ENCODE measurements at regions not wholly inside any gene's neighbourhood (a gene's known extent, or its start where the extent isn't known, plus 50 kb on each side); places are given as distances from the start of the nearest gene placed in this dataset.

GRCh38 chr13:83003185-83003584 lies 879.1 kb downstream of the SLITRK1 start:
- H3K27ac ChIP-seq (ENCODE audit: low read depth in 2 of 2, low read length in 2 of 2): no peak overlapping the region
- TF ChIP-seq CTCF (IDR thresholded peaks at IDR 0.05; ENCODE audit: borderline replicate concordance, extremely low read depth, insufficient read depth): no peak
- H3K4me3 ChIP-seq (ENCODE audit: low read length in 3 of 3): no peak overlapping the region
- no peaks in the 10 kb centered on the region for H3K27me3 ChIP-seq (ENCODE audit: control insufficient read depth, insufficient read depth, low read length)
- H3K9me3 ChIP-seq (ENCODE audit: control insufficient read depth in 2 of 3, insufficient read depth in 1 of 3, low read length in 3 of 3): no peaks in the 10 kb centered on the region
- FAIRE-seq: no peak
- no peaks in the 10 kb centered on the region for H3K36me3 ChIP-seq (ENCODE audit: control insufficient read depth in 2 of 3, insufficient read depth in 3 of 3, low read length in 3 of 3)
- intact Hi-C loops (cut with DNase I): no loop called here
- no peaks in the 10 kb centered on the region for H3K4me1 ChIP-seq (ENCODE audit: control insufficient read depth in 2 of 3, insufficient read depth in 2 of 3, low read depth in 1 of 3, low read length in 3 of 3)
- H3K9ac ChIP-seq (ENCODE audit: low read length in 3 of 3): no peak overlapping the region
- no peak for DNase-seq

DNA sequence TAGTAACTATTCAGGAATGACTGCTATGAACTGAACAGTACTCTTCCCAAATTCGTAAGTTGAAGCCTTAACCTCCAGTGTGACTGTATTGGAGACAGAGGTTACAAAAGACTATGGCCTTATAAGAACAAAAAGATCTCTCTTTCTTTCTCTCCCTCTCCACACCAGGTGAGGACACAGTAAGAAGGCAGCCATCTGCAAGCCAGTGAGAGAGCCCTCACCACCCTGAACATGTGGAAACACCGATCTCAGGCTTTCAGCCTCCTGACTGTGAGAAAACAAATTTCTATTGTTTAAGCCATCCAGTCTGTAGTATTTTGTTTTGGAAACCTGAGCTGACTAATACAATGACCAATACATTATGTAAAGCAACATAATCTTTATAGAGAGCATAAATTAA lies 888.9 kb downstream of the SLITRK1 start:
- intact Hi-C loops (cut with DNase I): no loop called here
- no peak for TF ChIP-seq CTCF (IDR thresholded peaks at IDR 0.05; ENCODE audit: borderline replicate concordance, extremely low read depth, insufficient read depth)
- Histone ChIP-seq H3K9me3 (ENCODE audit: control insufficient read depth in 2 of 3, insufficient read depth in 1 of 3, low read length in 3 of 3) (no peaks in the 10 kb centered on the region), H3K27ac (ENCODE audit: low read depth in 2 of 2, low read length in 2 of 2) (no peak overlapping the region), H3K4me3 (ENCODE audit: low read length in 3 of 3) (no peak overlapping the region), H3K9ac (ENCODE audit: low read length in 3 of 3) (no peak overlapping the region), H3K27me3 (ENCODE audit: control insufficient read depth, insufficient read depth, low read length) (no peaks in the 10 kb centered on the region), H3K36me3 (ENCODE audit: control insufficient read depth in 2 of 3, insufficient read depth in 3 of 3, low read length in 3 of 3) (no peaks in the 10 kb centered on the region), H3K4me1 (ENCODE audit: control insufficient read depth in 2 of 3, insufficient read depth in 2 of 3, low read depth in 1 of 3, low read length in 3 of 3) (no peaks in the 10 kb centered on the region)
- no peak for FAIRE-seq
- no peak for DNase-seq

DNA sequence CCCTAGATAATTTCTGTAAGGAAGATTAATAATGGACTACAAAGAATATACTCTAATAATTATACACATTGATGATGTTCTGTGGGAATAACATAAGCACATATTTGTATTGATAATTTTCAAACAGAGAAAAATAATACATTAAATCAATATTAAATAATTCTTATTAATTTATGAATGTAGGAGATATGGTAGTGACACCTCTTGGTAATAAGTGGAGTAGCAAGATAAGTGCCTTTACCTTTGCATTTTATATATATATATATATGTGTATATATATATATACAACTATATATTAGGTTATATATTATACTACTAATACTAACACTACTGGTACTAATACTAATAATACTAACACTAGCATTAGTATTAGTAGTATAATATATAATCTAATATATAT lies 905.8 kb downstream of the SLITRK1 start:
- Histone ChIP-seq H3K4me1 (ENCODE audit: control insufficient read depth in 2 of 3, insufficient read depth in 2 of 3, low read depth in 1 of 3, low read length in 3 of 3) (no peaks in the 10 kb centered on the region), H3K27me3 (ENCODE audit: control insufficient read depth, insufficient read depth, low read length) (no peaks in the 10 kb centered on the region), H3K4me3 (ENCODE audit: low read length in 3 of 3) (no peak overlapping the region), H3K9ac (ENCODE audit: low read length in 3 of 3) (no peak overlapping the region), H3K36me3 (ENCODE audit: control insufficient read depth in 2 of 3, insufficient read depth in 3 of 3, low read length in 3 of 3) (no peaks in the 10 kb centered on the region), H3K9me3 (ENCODE audit: control insufficient read depth in 2 of 3, insufficient read depth in 1 of 3, low read length in 3 of 3) (no peaks in the 10 kb centered on the region), H3K27ac (ENCODE audit: low read depth in 2 of 2, low read length in 2 of 2) (no peak overlapping the region)
- peak; percentile 42 for FAIRE-seq
- TF ChIP-seq CTCF (IDR thresholded peaks at IDR 0.05; ENCODE audit: borderline replicate concordance, extremely low read depth, insufficient read depth): no peak
- no peak for DNase-seq
- intact Hi-C loops (cut with DNase I): no loop called here
